H1 (cell line): ENCODE measurements at regions not wholly inside any gene's neighbourhood (a gene's known extent, or its start where the extent isn't known, plus 50 kb on each side); places are given as distances from the start of the nearest gene placed in this dataset.

Experiments used
- HDAC6 ChIP-seq: IDR thresholded peaks from one replicate; pipeline ENCODE4 v1.7.1; 2012; ENCODE audit warnings: low read depth, mild to moderate bottlenecking, inconsistent platforms, low read length, moderate library complexity
- JUND ChIP-seq: IDR thresholded peaks from 2 replicates; pipeline ENCODE4 v1.6.1; 2011; ENCODE audit warnings: mild to moderate bottlenecking, improper control_type of control experiment, low read length
- POLR2A ChIP-seq, 2 experiments: IDR thresholded peaks; 1 replicate in 1 of 2; 2 replicates in 1 of 2; pipeline ENCODE4 v1.6.1; 2011; ENCODE audit warnings: low read depth in 2 of 2, low read length in 2 of 2, mild to moderate bottlenecking in 2 of 2; ENCODE audit errors: control extremely low read depth in 1 of 2
- RFX5 ChIP-seq: IDR thresholded peaks from 2 replicates; pipeline ENCODE4 v1.6.1; 2011; ENCODE audit warnings: low read depth, low read length, improper control_type of control experiment, borderline replicate concordance
- TCF12 ChIP-seq: IDR thresholded peaks from 2 replicates; pipeline ENCODE4 v1.6.1; 2011; ENCODE audit warnings: low read depth, mild to moderate bottlenecking, low read length
- TF ChIP-seq, protein P1 (sequence below): IDR thresholded peaks from 2 replicates; pipeline ENCODE4 v1.6.1; 2011; ENCODE audit warnings: low read depth, mild to moderate bottlenecking, low read length; ENCODE audit not compliant: insufficient read depth

GRCh38 chr9:11577522-11577921, 964.7 kb upstream of the PTPRD start (continued):
- TF ChIP-seq POLR2A (IDR thresholded peaks at IDR 0.05; ENCODE audit: control extremely low read depth in 1 of 2, low read depth in 2 of 2, low read length in 2 of 2) (no peak), HDAC6 (no peak), TCF12 (no peak), RFX5 (no peak), JUND (no peak)
- TF ChIP-seq, protein P1, sequence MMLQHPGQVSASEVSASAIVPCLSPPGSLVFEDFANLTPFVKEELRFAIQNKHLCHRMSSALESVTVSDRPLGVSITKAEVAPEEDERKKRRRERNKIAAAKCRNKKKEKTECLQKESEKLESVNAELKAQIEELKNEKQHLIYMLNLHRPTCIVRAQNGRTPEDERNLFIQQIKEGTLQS: no peak
- TF ChIP-seq, all 59 proteins: peak for 0
